ENCODE measurements at regions not wholly inside any gene's neighbourhood (a gene's known extent, or its start where the extent isn't known, plus 50 kb on each side); places are given as distances from the start of the nearest gene placed in this dataset.

GRCh38 chr4:22181736-22182135 is 233.2 kb upstream of the KCNIP4 start:
- Histone ChIP-seq H3K4me1 (ENCODE audit: control insufficient read depth, extremely low read depth, insufficient read depth, low read length) (no peaks in the 10 kb centered on the region), H3K36me3 (ENCODE audit: control insufficient read depth, insufficient read depth, low read length) (no peaks in the 10 kb centered on the region), H3K9ac (ENCODE audit: insufficient read depth, low read length) (no peak overlapping the region), H3K27me3 (ENCODE audit: control insufficient read depth, insufficient read depth, low read length) (no peaks in the 10 kb centered on the region), H3K27ac (ENCODE audit: insufficient read depth, low read length) (no peak overlapping the region), H3K4me2 (ENCODE audit: extremely low read depth, insufficient read depth, low read length) (no peak overlapping the region), H3K9me3 (ENCODE audit: control insufficient read depth, insufficient read depth, low read depth, low read length) (no peaks in the 10 kb centered on the region), H4K20me1 (ENCODE audit: control insufficient read depth, extremely low read depth, insufficient read depth, low read length) (no peaks in the 10 kb centered on the region), H3K79me2 (ENCODE audit: control insufficient read depth, insufficient read depth, low read length) (no peaks in the 10 kb centered on the region), H3K4me3 (replicated peaks in 1 of 4; ENCODE audit: control extremely low read depth in 1 of 4, insufficient read depth in 1 of 4, low read depth in 3 of 4, low read length in 4 of 4) (no peak overlapping the region), H2AFZ (ENCODE audit: low read length) (no peak overlapping the region)
- TF ChIP-seq EZH2 (IDR thresholded peaks at IDR 0.05; ENCODE audit: low read length, missing control alignments) (no peak), CTCF (conservative IDR thresholded peaks at IDR 0.05 in 1 of 2, IDR thresholded peaks at IDR 0.05 in 1 of 2; ENCODE audit: low read depth in 1 of 2, low read length in 2 of 2) (no peak)
- no peak for DNase-seq (ENCODE audit: low read depth in 2 of 2)

GRCh38 chr4:22179124-22179874 is 230.7 kb upstream of the KCNIP4 start:
- Histone ChIP-seq H3K27me3 (ENCODE audit: control insufficient read depth, insufficient read depth, low read length) (no peaks in the 10 kb centered on the region), H3K9me3 (ENCODE audit: control insufficient read depth, insufficient read depth, low read depth, low read length) (no peaks in the 10 kb centered on the region), H3K4me1 (ENCODE audit: control insufficient read depth, extremely low read depth, insufficient read depth, low read length) (no peaks in the 10 kb centered on the region), H4K20me1 (ENCODE audit: control insufficient read depth, extremely low read depth, insufficient read depth, low read length) (no peaks in the 10 kb centered on the region), H3K27ac (ENCODE audit: insufficient read depth, low read length) (no peak overlapping the region), H2AFZ (ENCODE audit: low read length) (no peak overlapping the region), H3K9ac (ENCODE audit: insufficient read depth, low read length) (no peak overlapping the region), H3K4me3 (replicated peaks in 1 of 4; ENCODE audit: control extremely low read depth in 1 of 4, insufficient read depth in 1 of 4, low read depth in 3 of 4, low read length in 4 of 4) (no peak overlapping the region), H3K4me2 (ENCODE audit: extremely low read depth, insufficient read depth, low read length) (peak overlapping the region; percentile 9), H3K36me3 (ENCODE audit: control insufficient read depth, insufficient read depth, low read length) (no peaks in the 10 kb centered on the region), H3K79me2 (ENCODE audit: control insufficient read depth, insufficient read depth, low read length) (no peaks in the 10 kb centered on the region)
- no peak for TF ChIP-seq CTCF (conservative IDR thresholded peaks at IDR 0.05 in 1 of 2, IDR thresholded peaks at IDR 0.05 in 1 of 2; ENCODE audit: low read depth in 1 of 2, low read length in 2 of 2)
- TF ChIP-seq EZH2 (IDR thresholded peaks at IDR 0.05; ENCODE audit: low read length, missing control alignments): no peak
- DNase-seq (ENCODE audit: low read depth in 2 of 2): peak; percentile 90 to 98

DNA sequence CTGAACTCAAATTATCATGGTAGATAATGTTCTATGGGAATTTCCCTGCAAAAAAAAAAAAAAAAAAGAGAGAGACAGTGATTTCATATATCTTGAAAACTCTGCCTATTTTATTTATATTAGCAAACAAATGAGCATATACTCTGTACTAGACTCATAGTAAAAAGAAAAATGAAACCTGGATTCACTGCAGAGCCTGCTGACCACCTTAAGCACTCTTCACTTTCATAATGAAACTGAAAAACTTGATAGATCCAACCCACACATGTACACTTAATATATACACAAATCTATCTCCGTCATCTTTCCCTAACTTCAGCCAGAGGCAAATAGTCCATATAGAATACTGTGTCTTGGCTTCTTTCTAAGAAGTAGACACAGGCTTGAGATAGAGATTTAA is 226.1 kb upstream of the KCNIP4 start:
- Histone ChIP-seq H3K36me3 (ENCODE audit: control insufficient read depth, insufficient read depth, low read length) (no peaks in the 10 kb centered on the region), H2AFZ (ENCODE audit: low read length) (no peak overlapping the region), H3K4me2 (ENCODE audit: extremely low read depth, insufficient read depth, low read length) (no peak overlapping the region), H4K20me1 (ENCODE audit: control insufficient read depth, extremely low read depth, insufficient read depth, low read length) (no peaks in the 10 kb centered on the region), H3K4me1 (ENCODE audit: control insufficient read depth, extremely low read depth, insufficient read depth, low read length) (no peaks in the 10 kb centered on the region), H3K27ac (ENCODE audit: insufficient read depth, low read length) (no peak overlapping the region), H3K9me3 (ENCODE audit: control insufficient read depth, insufficient read depth, low read depth, low read length) (no peaks in the 10 kb centered on the region), H3K79me2 (ENCODE audit: control insufficient read depth, insufficient read depth, low read length) (no peaks in the 10 kb centered on the region), H3K4me3 (replicated peaks in 1 of 4; ENCODE audit: control extremely low read depth in 1 of 4, insufficient read depth in 1 of 4, low read depth in 3 of 4, low read length in 4 of 4) (no peak overlapping the region), H3K9ac (ENCODE audit: insufficient read depth, low read length) (no peak overlapping the region), H3K27me3 (ENCODE audit: control insufficient read depth, insufficient read depth, low read length) (no peaks in the 10 kb centered on the region)
- no peak for DNase-seq (ENCODE audit: low read depth in 2 of 2)
- TF ChIP-seq CTCF (conservative IDR thresholded peaks at IDR 0.05 in 1 of 2, IDR thresholded peaks at IDR 0.05 in 1 of 2; ENCODE audit: low read depth in 1 of 2, low read length in 2 of 2) (no peak), EZH2 (IDR thresholded peaks at IDR 0.05; ENCODE audit: low read length, missing control alignments) (no peak)

Measured in fibroblast of lung (primary cell).